A673 (cell line): ENCODE measurements at regions not wholly inside any gene's neighbourhood (a gene's known extent, or its start where the extent isn't known, plus 50 kb on each side); places are given as distances from the start of the nearest gene placed in this dataset.
"Not testable (repeated sequence)": the region's sequence is repeated elsewhere in the genome, so short reads cannot be mapped to it uniquely, and the experiment has no call there.

ENCODE experiments used
- BruUV-seq: library from RNA; stranded (reverse); fragments of 400-500 nt; replicated peaks from 2 replicates; lab custom pipeline; 2021; lab: Mats Ljungman, UMichigan
- CTCF ChIA-PET: fragments of 300-600 bp; sonication (Branson Sonifier 250); formaldehyde crosslinking; loops from one replicate; lab custom pipeline; 2022; ENCODE audit warnings: antibody characterized with exemption; lab: Charles Lee
- POLR2A ChIA-PET: fragments of 300-600 bp; sonication (Branson Sonifier 250); formaldehyde crosslinking; loops from one replicate; lab custom pipeline; 2022; ENCODE audit warnings: antibody characterized with exemption; ENCODE audit not compliant: low non-redundant PET; lab: Charles Lee
- DNase-seq: peaks from one replicate; pipeline ENCODE4 v3.0.0-alpha.2; 2015; ENCODE audit warnings: low spot score
- H3K27ac ChIP-seq: fragments of 200-600 bp; sonication (generic); 2 replicates; pipeline ENCODE4 v1.5.1; 2016; ENCODE audit warnings: mixed run types, low read depth, mild to moderate bottlenecking, mixed read lengths, antibody characterized with exemption, low read length; ENCODE audit not compliant: poor library complexity, severe bottlenecking
- H3K27me3 ChIP-seq: fragments of 200-600 bp; sonication (generic); replicated peaks from 2 replicates; pipeline ENCODE4 v1.6.1; 2017; ENCODE audit warnings: mixed run types, low read depth, mild to moderate bottlenecking, mixed read lengths, antibody characterized with exemption, low read length; ENCODE audit not compliant: insufficient read depth, poor library complexity
- H3K36me3 ChIP-seq: fragments of 200-600 bp; sonication (generic); 2 replicates; pipeline ENCODE4 v1.6.1; 2016; ENCODE audit warnings: mixed run types, mild to moderate bottlenecking, mixed read lengths, antibody characterized with exemption, low read length; ENCODE audit not compliant: insufficient read depth, poor library complexity, severe bottlenecking
- H3K4me1 ChIP-seq: fragments of 200-600 bp; sonication (generic); 2 replicates; pipeline ENCODE4 v1.6.1; 2017; ENCODE audit warnings: mixed run types, mild to moderate bottlenecking, mixed read lengths, antibody characterized with exemption, low read length; ENCODE audit not compliant: insufficient read depth, poor library complexity, severe bottlenecking
- H3K4me3 ChIP-seq: fragments of 200-600 bp; sonication (generic); 2 replicates; pipeline ENCODE4 v1.5.1; 2016; ENCODE audit warnings: low read depth, mixed run types, mild to moderate bottlenecking, mixed read lengths, low read length; ENCODE audit not compliant: poor library complexity, severe bottlenecking
- H3K9me3 ChIP-seq: fragments of 200-600 bp; sonication (generic); 2 replicates; pipeline ENCODE4 v1.6.1; 2016; ENCODE audit warnings: mixed run types, low read depth, mild to moderate bottlenecking, mixed read lengths, antibody characterized with exemption, low read length; ENCODE audit not compliant: poor library complexity, severe bottlenecking
- CTCF ChIP-seq: fragments of 300-800, 200-600 bp; sonication (generic); conservative IDR thresholded peaks from 2 replicates; pipeline ENCODE4 v1.5.1; 2017; ENCODE audit warnings: low read depth, mild to moderate bottlenecking, antibody characterized with exemption, low read length, moderate library complexity, mixed read lengths
- EZH2 ChIP-seq: fragments of 200-600 bp; sonication (generic); IDR thresholded peaks from 2 replicates; pipeline ENCODE4 v1.6.1; 2017; ENCODE audit warnings: borderline replicate concordance, low read depth, mild to moderate bottlenecking, mixed read lengths, antibody characterized with exemption, low read length; ENCODE audit not compliant: poor library complexity, severe bottlenecking
- intact Hi-C: fragments of 100-400 bp; cut with micrococcal nuclease; formaldehyde crosslinking; loops from one replicate; pipeline ENCODE4 v1.10.0; 2022; ENCODE audit not compliant: unreplicated experiment

GRCh38 chr13:52911340-52911739 lies 62.9 kb upstream of the PCDH8 start:
- BruUV-seq: no TSS peak
- Histone ChIP-seq H3K9me3 (no peaks in the 10 kb centered on the region), H3K36me3 (no peaks in the 10 kb centered on the region), H3K27ac (no peak overlapping the region), H3K27me3 (no peaks in the 10 kb centered on the region), H3K4me3 (no peak overlapping the region), H3K4me1 (no peaks in the 10 kb centered on the region)
- ChIA-PET POLR2A (no interaction called here), CTCF (interaction anchor here (0.6 kb wide), 1 partner anchor 57 kb away, joined by 3 read pairs; no protein-coding TSS in a partner anchor)
- no peak for DNase-seq
- TF ChIP-seq CTCF (no peak), EZH2 (no peak)
- intact Hi-C loops: no loop called here

- intact Hi-C loops, H3K27me3 ChIP-seq, H3K4me1 ChIP-seq, DNase-seq, H3K36me3 ChIP-seq, BruUV-seq, H3K4me3 ChIP-seq, H3K9me3 ChIP-seq, CTCF ChIA-PET, POLR2A ChIA-PET, H3K27ac ChIP-seq: not testable (repeated sequence)
These were observed 61.9 kb upstream of the PCDH8 start for GRCh38 chr13:52910318-52910717.

- H3K4me3 ChIP-seq: no peak overlapping the region
- ChIA-PET CTCF (no interaction called here), POLR2A (no interaction called here)
These were observed 57.9 kb upstream of the PCDH8 start for GRCh38 chr13:52906122-52906903.

More at GRCh38 chr13:52906122-52906903, 57.9 kb upstream of the PCDH8 start:
- intact Hi-C loops: no loop called here
- no TSS peak for BruUV-seq
- H3K9me3 ChIP-seq: no peaks in the 10 kb centered on the region
- TF ChIP-seq CTCF (no peak), EZH2 (no peak)
- no peaks in the 10 kb centered on the region for H3K4me1 ChIP-seq
- no peak for DNase-seq
- no peak overlapping the region for H3K27ac ChIP-seq
- no peaks in the 10 kb centered on the region for H3K27me3 ChIP-seq
- H3K36me3 ChIP-seq: no peaks in the 10 kb centered on the region
